Spleen (tissue), 11 donors: ENCODE measurements at regions not wholly inside any gene's neighbourhood (a gene's known extent, or its start where the extent isn't known, plus 50 kb on each side); places are given as distances from the start of the nearest gene placed in this dataset.
"Not testable (repeated sequence)": the region's sequence is repeated elsewhere in the genome, so short reads cannot be mapped to it uniquely, and the experiment has no call there.

Source experiments
- DNase-seq: peaks from one replicate; pipeline ENCODE4 v3.0.0-alpha.2; 2020
- H3K27ac ChIP-seq, 8 donors: fragments of 200-600 bp; sonication (generic) in 7 of 8; 1 replicate in 4 of 8; 2 replicates in 4 of 8; pipeline versions ENCODE4 v1.5.0 to v1.8.0; 2016 to 2021; ENCODE audit warnings: inconsistent platforms in 4 of 8, mild to moderate bottlenecking in 4 of 8, moderate library complexity in 1 of 8
- H3K27me3 ChIP-seq, 7 donors: fragments of 200-600 bp; sonication (generic) in 6 of 7; replicated peaks in 1 of 7; 1 replicate in 4 of 7; 2 replicates in 3 of 7; pipeline versions ENCODE4 v1.5.0 to v1.8.0; 2016 to 2021; ENCODE audit warnings: inconsistent platforms in 3 of 7, mild to moderate bottlenecking in 1 of 7
- H3K36me3 ChIP-seq, 6 donors: fragments of 200-600 bp; sonication (generic) in 5 of 6; 1 replicate in 4 of 6; 2 replicates in 2 of 6; pipeline versions ENCODE4 v1.5.0 to v1.8.0; 2016 to 2021; ENCODE audit warnings: inconsistent platforms in 2 of 6
- H3K4me1 ChIP-seq, 6 donors: fragments of 200-600 bp; sonication (generic) in 5 of 6; 1 replicate in 3 of 6; 2 replicates in 3 of 6; pipeline versions ENCODE4 v1.5.0 to v1.8.0; 2016 to 2021; ENCODE audit warnings: inconsistent platforms in 3 of 6
- H3K4me3 ChIP-seq, 8 donors: fragments of 200-600 bp; sonication (generic) in 7 of 8; 1 replicate in 4 of 8; 2 replicates in 4 of 8; pipeline versions ENCODE4 v1.5.0 to v1.8.0; 2016 to 2021; ENCODE audit warnings: inconsistent platforms in 4 of 8, mild to moderate bottlenecking in 4 of 8, moderate library complexity in 2 of 8
- H3K9me3 ChIP-seq, 8 donors: fragments of 200-600 bp; sonication (generic) in 7 of 8; 1 replicate in 4 of 8; 2 replicates in 4 of 8; pipeline versions ENCODE4 v1.5.0 to v1.8.0; 2016 to 2021; ENCODE audit warnings: inconsistent platforms in 4 of 8
- CTCF ChIP-seq, 11 experiments: fragments of 200-600 bp in 7 of 11; fragments of 450-650 bp in 4 of 11; sonication (generic) in 4 of 11; IDR thresholded peaks in 8 of 11; conservative IDR thresholded peaks in 3 of 11; 1 replicate in 7 of 11; 2 replicates in 4 of 11; pipeline versions ENCODE4 v1.4.0 to v1.8.0; 2016 to 2021; ENCODE audit warnings: antibody characterized with exemption in 11 of 11, inconsistent platforms in 4 of 11, mild to moderate bottlenecking in 1 of 11
- POLR2A ChIP-seq, 3 donors: fragments of 450-650 bp; IDR thresholded peaks; one replicate each; pipeline ENCODE4 v1.5.1; 2017; ENCODE audit warnings: antibody characterized with exemption in 3 of 3, mild to moderate bottlenecking in 1 of 3
- POLR2AphosphoS5 ChIP-seq, 3 donors: sonication (generic); formaldehyde crosslinking; IDR thresholded peaks; one replicate each; pipeline ENCODE4 v1.5.1; 2017; ENCODE audit warnings: antibody characterized with exemption in 3 of 3
- WGBS, 5 donors: extraction: QIAGEN DNeasy Blood & Tissue Kit in 3 of 5; methylation state at CpG; one replicate each; pipeline versions ENCODE4 v1.1.5 to v1.1.7; 2013 to 2018; 5-methylcytosine and 5-hydroxymethylcytosine counted together
- intact Hi-C: fragments of 100-400 bp; cut with DNase I; formaldehyde crosslinking; loops from one replicate; pipeline ENCODE4 v1.15.0; 2023; ENCODE audit warnings: low total_unique reads
- donor health status: healthy with polysubstance abuse.
- donor health status: DM: no; HTN: no; CAD: no; lungs with moderate emphysema.
- donor health status: DM: no; HTN: no; CAD: no.
- donor health status: Bipolar disorder and iron deficiency.
- donor health status: healthy.
- donor health status: DM: no; HTN: no; CAD: no.
- donor health status: DM: yes; HTN: yes; CAD: no.

- DNase-seq, result no peak
- Histone ChIP-seq H3K4me1 (peaks cover 0 to 9% (median 3%) of the 10 kb centered on the region in 6 donors), H3K9me3 (no peaks in the 10 kb centered on the region), H3K36me3 (no peaks in the 10 kb centered on the region), H3K27ac (no peak overlapping the region), H3K4me3 (no peak overlapping the region), H3K27me3 (no peaks in the 10 kb centered on the region)
- 86 to 95% (median 89%) methylated on average over 3 of the region's 3 CpGs for WGBS, 5 donors
- intact Hi-C loops, result no loop called here
- TF ChIP-seq POLR2AphosphoS5 (IDR thresholded peaks at IDR 0.05) (no peak), POLR2A (IDR thresholded peaks at IDR 0.05) (no peak), CTCF (IDR thresholded peaks at IDR 0.05 in 8 of 11, conservative IDR thresholded peaks at IDR 0.05 in 3 of 11) (no peak)
Observed at GRCh38 chr2:12567411-12567810, 149.3 kb upstream of the TRIB2 start.

DNA sequence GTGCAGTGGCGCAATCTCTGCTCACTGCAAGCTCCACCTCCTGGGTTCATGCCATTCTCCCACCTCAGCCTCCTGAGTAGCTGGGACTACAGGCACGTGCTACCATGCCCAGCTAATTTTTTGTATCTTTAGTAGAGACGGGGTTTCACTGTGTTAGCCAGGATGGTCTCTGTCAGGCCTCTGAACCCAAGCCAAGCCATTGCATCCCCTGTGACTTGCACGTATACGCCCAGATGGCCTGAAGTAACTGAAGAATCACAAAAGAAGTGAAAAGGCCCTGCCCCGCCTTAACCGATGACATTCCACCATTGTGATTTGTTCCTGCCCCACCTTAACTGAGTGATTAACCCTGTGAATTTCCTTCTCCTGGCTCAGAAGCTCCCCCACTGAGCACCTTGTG is 147.2 kb upstream of the TRIB2 start:
- intact Hi-C loops, H3K36me3 ChIP-seq, H3K27me3 ChIP-seq, H3K4me3 ChIP-seq, H3K9me3 ChIP-seq, H3K4me1 ChIP-seq, DNase-seq, H3K27ac ChIP-seq: not testable (repeated sequence)
- WGBS, 5 donors, result 87 to 97% (median 92%) methylated on average over 7 of the region's 7 CpGs

DNA sequence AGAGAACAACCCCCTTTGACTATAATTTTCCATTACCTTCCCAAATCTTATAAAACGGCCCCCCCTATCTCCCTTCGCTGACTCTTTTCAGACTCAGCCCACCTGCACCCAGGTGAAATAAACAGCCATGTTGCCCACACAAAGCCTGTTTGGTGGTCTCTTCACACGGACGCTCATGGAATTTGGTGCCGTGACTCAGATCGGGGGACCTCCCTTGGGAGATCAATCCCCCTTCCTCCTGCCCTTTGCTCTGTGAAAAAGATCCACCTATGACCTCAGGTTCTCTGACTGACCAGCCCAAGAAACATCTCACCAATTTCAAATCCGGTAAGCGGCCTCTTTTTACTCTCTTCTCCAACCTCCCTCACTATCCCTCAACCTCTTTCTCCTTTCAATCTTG is 146.8 kb upstream of the TRIB2 start:
- H3K4me3 ChIP-seq, H3K4me1 ChIP-seq, H3K36me3 ChIP-seq, H3K27ac ChIP-seq, H3K9me3 ChIP-seq, intact Hi-C loops, H3K27me3 ChIP-seq, DNase-seq: not testable (repeated sequence)
- WGBS, 5 donors, result 93 to 97% (median 94%) methylated on average over 8 of the region's 8 CpGs

DNA sequence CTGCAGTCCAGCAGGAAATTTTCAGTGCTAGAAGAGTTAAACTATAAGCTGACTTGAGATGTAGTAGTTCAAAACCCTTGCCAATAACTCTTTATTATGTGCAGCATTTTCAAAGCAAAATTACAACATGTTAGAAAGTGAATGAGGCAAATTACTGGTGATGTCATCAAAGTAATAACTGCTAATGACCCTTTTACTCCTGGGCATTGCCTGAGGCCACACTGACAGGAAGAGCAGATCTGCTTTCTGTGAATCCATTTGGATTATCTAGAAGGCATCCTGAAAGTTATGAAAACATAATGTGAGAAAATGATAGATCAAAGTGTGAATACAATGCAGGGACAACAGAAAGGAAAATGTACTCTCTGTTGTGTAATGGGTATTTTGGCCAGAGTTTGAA is 139.6 kb upstream of the TRIB2 start:
- intact Hi-C loops, result no loop called here

GRCh38 chr2:12577567-12578253 is 139.0 kb upstream of the TRIB2 start:
- Histone ChIP-seq H3K27ac (no peak overlapping the region), H3K4me1 (no peaks in the 10 kb centered on the region), H3K4me3 (no peak overlapping the region), H3K27me3 (no peaks in the 10 kb centered on the region), H3K9me3 (no peaks in the 10 kb centered on the region), H3K36me3 (no peaks in the 10 kb centered on the region)
- intact Hi-C loops, result no loop called here
- TF ChIP-seq POLR2A (IDR thresholded peaks at IDR 0.05) (no peak), CTCF (IDR thresholded peaks at IDR 0.05 in 8 of 11, conservative IDR thresholded peaks at IDR 0.05 in 3 of 11) (no peak), POLR2AphosphoS5 (IDR thresholded peaks at IDR 0.05) (no peak)
- no peak for DNase-seq
- 81 to 89% (median 86%) methylated on average over 7 of the region's 7 CpGs for WGBS, 5 donors

More for the DNA sequence above, 139.6 kb upstream of the TRIB2 start:
- TF ChIP-seq CTCF (IDR thresholded peaks at IDR 0.05 in 8 of 11, conservative IDR thresholded peaks at IDR 0.05 in 3 of 11) (no peak), POLR2A (IDR thresholded peaks at IDR 0.05) (no peak), POLR2AphosphoS5 (IDR thresholded peaks at IDR 0.05) (no peak)
- no peak overlapping the region for H3K27ac ChIP-seq
- H3K4me3 ChIP-seq, result no peak overlapping the region
- H3K9me3 ChIP-seq, result no peaks in the 10 kb centered on the region
- no peaks in the 10 kb centered on the region for H3K36me3 ChIP-seq
- no peak for DNase-seq
- no peaks in the 10 kb centered on the region for H3K4me1 ChIP-seq
- no peaks in the 10 kb centered on the region for H3K27me3 ChIP-seq
